Fibroblast of mammary gland (primary cell): ENCODE measurements at regions not wholly inside any gene's neighbourhood (a gene's known extent, or its start where the extent isn't known, plus 50 kb on each side); places are given as distances from the start of the nearest gene placed in this dataset.
"Not testable (repeated sequence)": the region's sequence is repeated elsewhere in the genome, so short reads cannot be mapped to it uniquely, and the experiment has no call there.

Experiments
- DNase-seq: peaks from one replicate; pipeline ENCODE4 v3.0.0-alpha.2; 2010; ENCODE audit warnings: low read depth
- H3K4me3 ChIP-seq: 2 replicates; pipeline ENCODE4 v1.5.1; 2011; ENCODE audit warnings: low read depth, mild to moderate bottlenecking, low read length, moderate library complexity; ENCODE audit not compliant: control insufficient read depth
- CTCF ChIP-seq: conservative IDR thresholded peaks from 2 replicates; pipeline ENCODE4 v1.5.1; 2011; ENCODE audit warnings: low read depth, low read length, inconsistent platforms; ENCODE audit not compliant: control insufficient read depth, insufficient read depth

GRCh38 chr10:36783400-36783799 lies 342.0 kb upstream of the ANKRD30A start:
- H3K4me3 ChIP-seq = no peak overlapping the region
- TF ChIP-seq CTCF = no peak
- no peak for DNase-seq

GRCh38 chr10:36781570-36781969 lies 343.8 kb upstream of the ANKRD30A start:
- no peak for DNase-seq
- no peak overlapping the region for H3K4me3 ChIP-seq
- TF ChIP-seq CTCF = no peak

- no peak for TF ChIP-seq CTCF
- DNase-seq = no peak
- H3K4me3 ChIP-seq = no peak overlapping the region
Observed at GRCh38 chr10:36780158-36780557, 345.2 kb upstream of the ANKRD30A start.

- H3K4me3 ChIP-seq = no peak overlapping the region
- peak; percentile 84 for TF ChIP-seq CTCF
- DNase-seq = peak; percentile 76
Observed at GRCh38 chr10:36779238-36779846, 346.1 kb upstream of the ANKRD30A start.

GRCh38 chr10:36778651-36779050 lies 346.7 kb upstream of the ANKRD30A start:
- no peak for TF ChIP-seq CTCF
- H3K4me3 ChIP-seq = no peak overlapping the region
- no peak for DNase-seq

- no peak for DNase-seq
- no peak for TF ChIP-seq CTCF
- no peak overlapping the region for H3K4me3 ChIP-seq
Observed at GRCh38 chr10:36773652-36774051, 351.7 kb upstream of the ANKRD30A start.

- no peak overlapping the region for H3K4me3 ChIP-seq
- no peak for TF ChIP-seq CTCF
- no peak for DNase-seq
Observed at GRCh38 chr10:36771725-36772124, 353.7 kb upstream of the ANKRD30A start.

GRCh38 chr10:36769741-36770140 lies 355.7 kb upstream of the ANKRD30A start:
- H3K4me3 ChIP-seq, DNase-seq: not testable (repeated sequence)
